ENCODE measurements at regions not wholly inside any gene's neighbourhood (a gene's known extent, or its start where the extent isn't known, plus 50 kb on each side); places are given as distances from the start of the nearest gene placed in this dataset.

DNA sequence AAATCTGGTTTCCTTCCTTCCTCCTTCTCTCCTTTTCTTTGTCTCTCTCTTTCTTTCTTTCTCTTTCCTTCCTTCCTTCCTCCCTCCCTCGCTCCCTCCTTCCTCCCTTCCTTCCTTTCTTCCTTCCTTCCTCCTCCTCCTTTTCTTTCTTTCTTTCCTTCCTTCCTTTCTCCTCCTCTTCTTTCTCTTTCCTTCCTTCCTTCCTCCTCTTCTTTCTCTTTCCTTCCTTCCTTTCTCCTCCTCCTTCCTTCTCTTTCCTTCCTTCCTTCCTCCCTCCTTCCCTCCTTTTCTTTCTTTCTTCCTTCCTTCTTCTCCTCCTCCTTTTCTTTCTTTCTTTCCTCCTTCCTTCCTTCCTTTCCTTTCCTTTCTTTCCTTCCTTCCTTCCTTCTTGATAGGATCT is 61.2 kb downstream of the VIP start:
- TF ChIP-seq RAD21 (IDR thresholded peaks at IDR 0.05; ENCODE audit: low read depth) = no peak
- TF ChIP-seq TEAD4 (IDR thresholded peaks at IDR 0.05) = no peak
- no peak for TF ChIP-seq TCF12 (IDR thresholded peaks at IDR 0.05; ENCODE audit: low read depth)
- TF ChIP-seq TAF1 (IDR thresholded peaks at IDR 0.05; ENCODE audit: low read depth) = no peak
- no peak for TF ChIP-seq ZBTB7A (IDR thresholded peaks at IDR 0.05; ENCODE audit: low read depth)
- TF ChIP-seq, protein P1, sequence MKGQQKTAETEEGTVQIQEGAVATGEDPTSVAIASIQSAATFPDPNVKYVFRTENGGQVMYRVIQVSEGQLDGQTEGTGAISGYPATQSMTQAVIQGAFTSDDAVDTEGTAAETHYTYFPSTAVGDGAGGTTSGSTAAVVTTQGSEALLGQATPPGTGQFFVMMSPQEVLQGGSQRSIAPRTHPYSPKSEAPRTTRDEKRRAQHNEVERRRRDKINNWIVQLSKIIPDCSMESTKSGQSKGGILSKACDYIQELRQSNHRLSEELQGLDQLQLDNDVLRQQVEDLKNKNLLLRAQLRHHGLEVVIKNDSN (IDR thresholded peaks at IDR 0.05) = no peak
- no peak for TF ChIP-seq YY1 (IDR thresholded peaks at IDR 0.05; ENCODE audit: low read depth)
- TF ChIP-seq FOXM1 (IDR thresholded peaks at IDR 0.05; ENCODE audit: borderline replicate concordance, low read depth) = no peak
- TF ChIP-seq NFIC (IDR thresholded peaks at IDR 0.05) = no peak
- TF ChIP-seq CEBPB (IDR thresholded peaks at IDR 0.05) = no peak
- no peak for TF ChIP-seq REST (IDR thresholded peaks at IDR 0.05; ENCODE audit: low read depth)
- no peak for TF ChIP-seq MAX (IDR thresholded peaks at IDR 0.05)
- no peak for TF ChIP-seq EGR1 (IDR thresholded peaks at IDR 0.05)
- no peak for TF ChIP-seq EP300 (IDR thresholded peaks at IDR 0.05; ENCODE audit: borderline replicate concordance)
- TF ChIP-seq CREB1 (IDR thresholded peaks at IDR 0.05; ENCODE audit: low read depth) = no peak

- TF ChIP-seq CREB1 (IDR thresholded peaks at IDR 0.05; ENCODE audit: low read depth) = no peak
- no peak for TF ChIP-seq FOXM1 (IDR thresholded peaks at IDR 0.05; ENCODE audit: borderline replicate concordance, low read depth)
- no peak for TF ChIP-seq YY1 (IDR thresholded peaks at IDR 0.05; ENCODE audit: low read depth)
- TF ChIP-seq, protein P1 (IDR thresholded peaks at IDR 0.05) = no peak
- no peak for TF ChIP-seq TAF1 (IDR thresholded peaks at IDR 0.05; ENCODE audit: low read depth)
- no peak for TF ChIP-seq NFIC (IDR thresholded peaks at IDR 0.05)
- no peak for TF ChIP-seq TEAD4 (IDR thresholded peaks at IDR 0.05)
- no peak for TF ChIP-seq EP300 (IDR thresholded peaks at IDR 0.05; ENCODE audit: borderline replicate concordance)
Measured at GRCh38 chr6:152815230-152815872, 64.8 kb downstream of the VIP start.

- TF ChIP-seq MAX (IDR thresholded peaks at IDR 0.05) (no peak), TAF1 (IDR thresholded peaks at IDR 0.05; ENCODE audit: low read depth) (no peak), RAD21 (IDR thresholded peaks at IDR 0.05; ENCODE audit: low read depth) (no peak), TCF12 (IDR thresholded peaks at IDR 0.05; ENCODE audit: low read depth) (no peak), CEBPB (IDR thresholded peaks at IDR 0.05) (no peak), CREB1 (IDR thresholded peaks at IDR 0.05; ENCODE audit: low read depth) (no peak), EGR1 (IDR thresholded peaks at IDR 0.05) (no peak), FOXM1 (IDR thresholded peaks at IDR 0.05; ENCODE audit: borderline replicate concordance, low read depth) (no peak), EP300 (IDR thresholded peaks at IDR 0.05; ENCODE audit: borderline replicate concordance) (no peak), ZBTB7A (IDR thresholded peaks at IDR 0.05; ENCODE audit: low read depth) (no peak), YY1 (IDR thresholded peaks at IDR 0.05; ENCODE audit: low read depth) (no peak), REST (IDR thresholded peaks at IDR 0.05; ENCODE audit: low read depth) (no peak), TEAD4 (IDR thresholded peaks at IDR 0.05) (no peak)
- TF ChIP-seq, protein P1 (IDR thresholded peaks at IDR 0.05) = no peak
Measured at GRCh38 chr6:152816055-152816454, 65.5 kb downstream of the VIP start.

- TF ChIP-seq NFIC (IDR thresholded peaks at IDR 0.05) (no peak), CREB1 (IDR thresholded peaks at IDR 0.05; ENCODE audit: low read depth) (no peak), REST (IDR thresholded peaks at IDR 0.05; ENCODE audit: low read depth) (no peak), YY1 (IDR thresholded peaks at IDR 0.05; ENCODE audit: low read depth) (no peak), TCF12 (IDR thresholded peaks at IDR 0.05; ENCODE audit: low read depth) (no peak), RAD21 (IDR thresholded peaks at IDR 0.05; ENCODE audit: low read depth) (no peak), FOXM1 (IDR thresholded peaks at IDR 0.05; ENCODE audit: borderline replicate concordance, low read depth) (no peak), TAF1 (IDR thresholded peaks at IDR 0.05; ENCODE audit: low read depth) (no peak), EGR1 (IDR thresholded peaks at IDR 0.05) (no peak)
- TF ChIP-seq, protein P1 (IDR thresholded peaks at IDR 0.05) = no peak
Measured at GRCh38 chr6:152821525-152821924, 70.9 kb downstream of the VIP start.

Measured in Ishikawa (cell line).